Suppressor macrophage treated with lipopolysaccharide for 4 hours (primary cell): ENCODE measurements at regions not wholly inside any gene's neighbourhood (a gene's known extent, or its start where the extent isn't known, plus 50 kb on each side); places are given as distances from the start of the nearest gene placed in this dataset.
A peak's percentile ranks its signal among the peaks of the same experiment; 100 is the strongest.
"Not testable (repeated sequence)": the region's sequence is repeated elsewhere in the genome, so short reads cannot be mapped to it uniquely, and the experiment has no call there.

Experiments
- DNase-seq: peaks from one replicate; pipeline ENCODE4 v3.0.0-alpha.2; 2020

GRCh38 chr12:67716817-67717216 lies 68.3 kb downstream of the DYRK2 start:
- no peak for DNase-seq

GRCh38 chr12:67719303-67719702 lies 70.8 kb downstream of the DYRK2 start:
- DNase-seq: not testable (repeated sequence)

GRCh38 chr12:67720351-67720856 lies 71.9 kb downstream of the DYRK2 start:
- no peak for DNase-seq

DNA sequence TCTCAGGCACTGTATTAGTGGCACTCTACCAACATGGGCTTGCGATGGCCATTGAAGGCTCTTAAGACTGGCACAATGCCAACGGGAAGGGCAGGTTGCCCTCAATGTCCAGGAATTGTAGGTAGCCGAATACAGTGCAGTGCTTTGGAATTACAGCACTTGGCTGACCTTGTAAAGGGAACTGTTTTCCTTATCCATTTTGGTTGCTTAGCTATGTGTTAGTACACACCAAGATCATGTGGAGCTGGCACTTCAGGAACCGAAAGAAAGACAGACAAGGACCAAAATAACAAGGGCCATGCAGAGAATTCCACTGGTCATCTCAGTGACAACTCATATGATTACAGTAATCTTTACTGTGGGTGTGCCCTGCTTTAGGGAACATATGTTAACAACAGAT lies 72.7 kb downstream of the DYRK2 start:
- DNase-seq: no peak

DNA sequence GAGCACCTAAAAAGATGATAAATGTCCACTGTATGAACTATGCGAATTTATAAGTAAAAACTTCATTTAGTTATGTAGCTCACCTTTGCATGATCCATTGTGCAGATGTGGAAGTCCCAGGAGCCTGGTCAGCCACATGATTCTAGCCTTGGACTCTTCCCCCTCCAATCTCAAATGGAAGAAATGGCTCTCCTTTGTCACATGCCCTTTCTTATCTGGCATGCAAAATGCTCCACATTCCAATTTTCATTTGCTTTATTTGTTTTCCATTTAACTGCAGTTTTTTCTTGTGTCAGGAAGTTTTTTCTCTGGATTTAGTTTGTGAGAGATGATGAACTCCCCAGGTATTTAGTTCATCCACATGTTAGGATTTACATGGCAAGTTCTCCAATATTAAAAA lies 73.8 kb downstream of the DYRK2 start:
- DNase-seq: no peak

DNA sequence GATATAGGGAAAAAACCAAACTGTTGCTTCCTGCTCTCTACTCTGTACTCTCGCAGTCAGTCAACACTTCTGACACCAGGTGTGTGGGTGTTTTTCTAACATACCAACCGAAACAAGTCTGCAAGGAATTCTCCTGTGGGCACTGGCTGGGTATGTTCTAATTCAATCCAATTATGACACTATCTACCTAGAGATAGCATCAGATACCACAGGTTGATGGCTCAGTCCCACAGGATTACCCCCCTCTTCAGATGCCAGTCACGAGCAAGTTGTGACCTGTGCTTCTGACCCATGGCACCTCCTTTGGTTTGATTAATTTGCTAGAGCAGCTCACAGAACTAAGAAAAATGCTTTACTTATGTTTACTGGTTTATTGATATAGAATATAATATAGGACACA lies 78.3 kb downstream of the DYRK2 start:
- DNase-seq: no peak

DNA sequence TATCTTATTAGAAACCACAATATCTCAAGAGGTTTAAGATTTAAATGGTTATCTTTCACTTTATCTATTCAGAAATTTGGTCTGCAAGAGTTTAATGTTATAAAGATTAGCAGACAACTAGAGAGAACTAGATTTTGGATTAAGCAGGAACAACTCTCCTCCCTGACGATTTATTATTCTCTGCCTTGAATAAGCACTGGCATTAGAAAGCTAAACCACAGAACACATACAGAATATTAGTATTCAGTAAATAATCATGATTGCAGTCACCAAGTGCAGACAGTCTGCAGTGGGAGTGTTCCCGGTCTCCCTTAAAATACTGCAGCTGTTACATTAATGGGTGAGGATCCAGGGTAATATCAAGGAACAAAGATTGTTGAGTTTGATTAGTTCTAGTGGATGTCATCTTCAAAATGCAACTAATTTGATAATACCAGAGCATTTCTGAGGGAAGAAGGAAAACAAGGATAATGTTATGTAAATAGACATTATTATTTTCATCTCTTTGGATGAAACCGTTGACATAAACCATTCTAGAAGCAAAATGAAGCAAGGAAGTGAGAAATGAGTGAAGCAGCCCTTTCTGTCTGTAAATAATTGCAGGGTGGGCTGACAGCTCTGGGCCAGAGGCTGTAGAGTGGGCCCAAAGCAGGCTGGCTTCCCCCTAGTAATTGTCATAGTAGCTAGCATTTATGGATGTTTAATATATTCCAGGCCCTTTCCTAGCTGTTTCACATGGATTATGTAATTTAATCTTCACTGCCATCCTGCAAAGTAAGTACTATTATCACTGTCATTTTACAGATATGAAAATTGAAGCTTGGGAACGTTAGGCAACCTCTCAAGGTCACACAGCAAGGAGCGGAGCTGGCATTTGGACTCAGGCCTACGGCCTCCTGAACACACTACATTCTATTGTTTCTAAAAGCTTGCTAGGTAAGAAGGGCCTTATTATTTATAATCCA lies 79.4 kb downstream of the DYRK2 start:
- no peak for DNase-seq

GRCh38 chr12:67732857-67733256 lies 84.3 kb downstream of the DYRK2 start:
- no peak for DNase-seq

GRCh38 chr12:67735868-67736267 lies 87.3 kb downstream of the DYRK2 start:
- no peak for DNase-seq

- DNase-seq: no peak
Observed at GRCh38 chr12:67740711-67741110, 92.2 kb downstream of the DYRK2 start.

GRCh38 chr12:67741270-67741669 lies 92.7 kb downstream of the DYRK2 start:
- DNase-seq: no peak

GRCh38 chr12:67742461-67742860 lies 93.9 kb downstream of the DYRK2 start:
- DNase-seq: no peak

GRCh38 chr12:67747869-67748742 lies 99.6 kb downstream of the DYRK2 start:
- no peak for DNase-seq

DNA sequence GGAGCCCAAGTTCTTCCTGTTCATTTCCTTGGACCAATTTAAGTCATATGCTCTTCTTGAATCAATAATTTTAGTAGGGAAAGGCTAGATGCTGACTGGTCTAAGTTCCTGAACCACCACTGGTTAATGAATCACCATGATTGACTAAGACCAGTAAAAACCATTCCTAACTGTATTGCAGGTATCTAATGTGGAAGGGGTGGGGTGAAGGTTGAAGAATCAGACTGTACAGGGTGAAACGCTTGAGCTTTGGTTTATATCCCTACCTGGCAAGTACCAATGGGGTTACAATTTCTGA lies 100.1 kb downstream of the DYRK2 start:
- no peak for DNase-seq

- DNase-seq: no peak
Observed at GRCh38 chr12:67750513-67751183, 102.1 kb downstream of the DYRK2 start.

DNA sequence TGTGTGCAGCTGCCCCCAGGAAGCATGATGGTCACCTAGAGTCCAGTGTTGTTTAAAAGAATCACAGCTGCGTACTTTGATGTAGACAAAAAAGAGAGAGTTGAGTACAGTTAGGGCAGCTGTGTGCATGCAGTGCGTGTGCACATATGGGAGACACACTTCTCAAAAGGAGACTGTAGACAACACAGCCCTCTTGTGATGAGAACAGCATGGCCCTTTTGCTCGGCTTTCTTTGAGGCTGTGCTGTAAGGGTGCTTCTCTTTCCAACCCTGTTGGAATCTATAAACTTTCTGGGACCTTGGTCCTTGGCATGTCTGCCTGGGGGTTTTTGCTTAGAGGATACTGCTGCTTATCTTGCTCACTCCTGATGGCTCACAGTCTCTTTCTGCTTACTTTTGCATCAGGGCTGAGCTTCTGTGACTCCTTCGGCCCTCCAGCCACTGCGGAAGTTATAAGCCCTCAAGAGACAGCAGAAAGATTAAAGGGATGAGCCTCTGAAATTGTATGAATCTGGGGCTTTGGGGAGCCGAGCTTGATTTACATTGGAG lies 102.9 kb downstream of the DYRK2 start:
- no peak for DNase-seq

GRCh38 chr12:67752226-67752732 lies 103.7 kb downstream of the DYRK2 start:
- DNase-seq: no peak

DNA sequence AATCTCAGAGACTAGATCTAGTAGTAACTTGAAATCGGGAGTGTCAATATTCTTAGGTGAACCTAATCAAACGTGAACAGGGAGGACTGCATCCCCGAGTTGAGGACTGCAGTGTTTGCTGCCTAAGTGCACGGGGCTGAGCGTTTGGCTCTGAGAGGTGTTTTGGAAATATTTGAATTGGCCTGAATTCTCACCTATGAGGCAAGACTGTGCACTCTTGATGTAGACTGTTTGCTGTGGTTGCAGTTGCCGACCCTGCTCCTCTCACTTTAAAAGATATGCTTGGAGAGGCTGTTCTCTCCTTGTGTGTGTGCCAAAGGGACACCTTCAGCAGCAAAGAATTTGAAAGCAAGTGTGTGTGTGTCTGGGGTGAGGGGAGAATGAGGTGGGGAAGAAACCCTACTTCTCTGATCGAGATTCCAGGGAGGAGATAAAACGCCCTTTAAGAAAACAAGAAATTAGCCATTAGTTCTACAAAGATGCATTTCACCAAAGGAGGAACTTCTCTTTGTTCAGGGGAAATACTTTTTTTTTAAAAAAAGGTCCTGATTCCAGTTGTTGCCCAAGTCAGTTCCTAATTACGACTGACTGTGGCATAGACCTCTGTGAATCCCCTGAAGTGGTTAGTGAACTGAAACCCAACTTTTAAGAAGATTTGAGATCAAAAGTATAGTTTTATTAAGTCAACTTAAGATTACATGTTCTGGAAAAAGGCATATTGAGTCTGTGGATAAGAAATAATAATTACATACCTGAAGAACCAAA lies 106.6 kb downstream of the DYRK2 start:
- peak; percentile 42 for DNase-seq

- no peak for DNase-seq
Observed at GRCh38 chr12:67757651-67758050, 109.1 kb downstream of the DYRK2 start.

DNA sequence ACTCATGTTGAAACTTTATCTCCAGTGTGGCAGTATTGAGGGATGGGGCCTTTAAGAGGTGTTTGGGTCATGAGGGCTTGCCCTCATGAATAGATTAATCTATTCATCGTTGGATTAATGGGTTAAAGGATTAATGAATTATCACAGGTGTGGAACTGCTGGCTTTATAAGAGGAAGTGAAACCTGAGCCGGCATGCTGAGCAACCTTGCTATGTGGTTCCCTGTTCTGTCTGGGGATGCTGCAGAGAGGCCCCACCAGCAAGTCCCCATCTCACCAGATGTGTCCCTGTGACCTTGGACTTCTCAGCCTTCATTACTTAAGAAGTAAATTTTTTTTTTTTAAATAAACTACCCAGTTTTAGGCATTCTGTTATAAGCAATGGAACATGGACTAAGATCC lies 109.6 kb downstream of the DYRK2 start:
- DNase-seq: no peak

DNA sequence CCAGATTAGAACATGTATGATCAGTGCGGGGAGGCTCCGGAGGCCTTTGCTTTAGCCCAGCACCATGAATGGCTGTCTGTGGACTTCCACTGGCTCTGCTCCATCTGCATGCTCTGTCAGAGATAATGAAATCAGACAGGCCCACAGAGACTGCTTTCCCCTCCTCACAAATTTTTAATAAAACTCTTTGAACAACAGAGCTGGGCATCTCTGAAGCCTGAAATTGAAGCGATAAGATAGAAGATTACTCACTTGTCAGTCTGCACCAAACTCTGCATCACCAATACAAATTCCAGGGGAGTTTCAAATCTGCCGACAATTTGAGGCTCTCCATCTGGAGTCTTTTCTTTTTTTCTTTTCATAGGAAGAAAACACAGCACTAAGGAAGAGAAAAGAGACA lies 110.0 kb downstream of the DYRK2 start:
- no peak for DNase-seq

DNA sequence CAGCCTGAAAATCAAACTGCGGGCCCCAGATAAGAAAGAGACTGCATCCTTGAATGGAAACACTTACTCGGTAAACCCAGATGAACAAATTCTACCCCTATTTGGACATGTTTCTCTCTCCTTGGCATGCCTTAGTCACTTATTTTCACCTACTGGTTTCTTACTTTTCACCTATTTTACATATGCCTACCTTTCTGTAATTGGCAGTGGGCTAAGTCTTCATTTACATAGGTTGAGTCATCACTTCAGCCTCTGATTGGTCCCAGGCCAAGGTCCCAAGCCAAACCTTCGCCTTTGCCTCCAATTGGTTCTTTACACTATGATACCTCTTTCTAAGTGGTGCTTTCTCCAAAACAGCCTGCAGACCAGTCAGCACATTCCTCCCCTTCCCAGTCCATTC lies 111.3 kb downstream of the DYRK2 start:
- DNase-seq: no peak
